ENCODE measurements at regions not wholly inside any gene's neighbourhood (a gene's known extent, or its start where the extent isn't known, plus 50 kb on each side); places are given as distances from the start of the nearest gene placed in this dataset.

DNA sequence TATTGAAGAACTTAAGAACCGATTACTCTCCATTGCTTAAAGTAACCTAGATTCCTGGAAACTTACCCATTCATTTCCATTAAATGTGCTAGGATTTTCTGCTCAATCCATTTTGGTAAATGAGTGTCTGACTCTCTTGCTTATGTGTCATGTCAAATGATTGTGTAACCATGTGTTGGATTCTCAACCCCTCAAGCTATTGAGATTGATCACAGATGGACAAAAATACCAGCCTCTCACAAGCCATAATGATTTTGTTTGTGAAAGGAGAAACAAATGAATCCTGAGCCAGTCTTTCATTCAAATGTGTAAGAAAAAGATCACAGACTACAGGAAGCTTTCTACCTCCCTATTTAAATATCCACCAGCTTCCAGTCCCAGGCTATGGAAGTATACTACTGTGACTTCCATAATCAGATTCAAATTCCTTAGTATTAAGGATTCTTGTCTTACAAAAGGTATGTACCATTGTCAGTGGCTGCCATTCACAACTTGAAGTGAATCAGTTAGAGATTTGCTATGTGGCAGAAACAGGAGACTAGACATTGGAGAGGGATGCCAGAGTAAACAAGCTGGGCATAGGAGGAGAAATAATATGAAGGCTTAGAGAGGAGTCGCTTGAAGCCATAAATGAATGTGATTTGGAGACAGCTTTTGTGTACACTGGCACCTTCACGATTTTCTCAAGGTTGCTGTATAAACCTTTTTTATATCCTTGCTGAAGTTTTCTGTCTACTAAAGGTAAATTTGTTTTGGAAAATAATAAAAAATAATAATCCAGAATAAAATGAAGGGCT, 498.5 kb upstream of the SETBP1 start:
- H2AK5ac ChIP-seq (ENCODE audit: low read length), result no peak overlapping the region
- no peak overlapping the region for H3K4me2 ChIP-seq (ENCODE audit: low read length)
- no peak overlapping the region for H4K8ac ChIP-seq (ENCODE audit: low read depth, low read length)
- H2BK12ac ChIP-seq (ENCODE audit: low read length), result no peak overlapping the region
- H3K4me1 ChIP-seq (ENCODE audit: control insufficient read depth in 1 of 2, insufficient read depth in 2 of 2, low read length in 2 of 2), result peaks cover 5 to 7% of the 10 kb centered on the region in 2 experiments
- H3K4me3 ChIP-seq (ENCODE audit: low read depth, low read length), result no peak overlapping the region
- H4K12ac ChIP-seq (ENCODE audit: low read depth, low read length), result no peak overlapping the region
- no peak overlapping the region for H2AFZ ChIP-seq (ENCODE audit: insufficient read depth, low read length, poor library complexity)
- peaks cover 5% of the 10 kb centered on the region for H3K79me1 ChIP-seq (ENCODE audit: low read length)
- H3K9me3 ChIP-seq (ENCODE audit: insufficient read depth, low read depth, low read length), result no peaks in the 10 kb centered on the region
- no peak overlapping the region for H3K27ac ChIP-seq (ENCODE audit: low read depth, low read length)
- H2BK120ac ChIP-seq (ENCODE audit: insufficient read depth, low read length, poor library complexity), result no peak overlapping the region
- no peak overlapping the region for H2BK5ac ChIP-seq (ENCODE audit: low read depth, low read length, poor library complexity)
- no peak overlapping the region for H3K9ac ChIP-seq (ENCODE audit: low read length)
- no peak overlapping the region for H3K4ac ChIP-seq (ENCODE audit: low read depth, low read length)
- no peak overlapping the region for H4K91ac ChIP-seq (ENCODE audit: low read depth, low read length)
- no peaks in the 10 kb centered on the region for H3K27me3 ChIP-seq (ENCODE audit: insufficient read depth, low read length)
- no peaks in the 10 kb centered on the region for H3K79me2 ChIP-seq (ENCODE audit: control insufficient read depth, insufficient read depth, low read length, poor library complexity)
- no peaks in the 10 kb centered on the region for H3K36me3 ChIP-seq (ENCODE audit: control insufficient read depth in 1 of 2, insufficient read depth in 2 of 2, low read length in 2 of 2)
- H3K18ac ChIP-seq (ENCODE audit: low read length), result no peak overlapping the region
- no peak overlapping the region for H3K23ac ChIP-seq (ENCODE audit: low read length)
- WGBS (ENCODE audit: extremely low coverage, insufficient coverage, insufficient read length), result no CpG with 5 or more reads among the region's 3 CpGs
- no peak overlapping the region for H3K14ac ChIP-seq (ENCODE audit: low read length)
- peak in 1 of 2 donors; percentile 70 for DNase-seq

DNA sequence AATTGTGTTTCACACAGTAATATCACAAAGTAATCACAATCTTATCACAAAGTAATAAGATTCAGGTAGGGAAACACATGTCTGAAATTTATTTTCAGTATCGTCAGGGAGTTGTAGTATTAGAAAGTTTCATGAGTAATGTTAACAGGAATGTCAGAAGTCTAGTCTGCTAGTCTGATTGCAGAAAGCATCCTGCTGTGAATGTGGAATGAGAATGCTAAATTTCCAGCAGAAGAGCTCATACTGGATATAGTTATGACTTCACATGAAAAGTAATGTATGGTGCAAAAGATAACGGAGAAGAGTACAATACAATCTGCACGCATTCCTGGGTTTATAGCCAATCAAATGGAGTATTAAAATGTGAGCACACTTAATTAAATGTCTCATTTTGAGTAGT, 494.7 kb upstream of the SETBP1 start:
- H2AK5ac ChIP-seq (ENCODE audit: low read length), result no peak overlapping the region
- H2BK12ac ChIP-seq (ENCODE audit: low read length), result no peak overlapping the region
- H4K91ac ChIP-seq (ENCODE audit: low read depth, low read length), result no peak overlapping the region
- no peak overlapping the region for H3K23ac ChIP-seq (ENCODE audit: low read length)
- no peaks in the 10 kb centered on the region for H3K36me3 ChIP-seq (ENCODE audit: control insufficient read depth in 1 of 2, insufficient read depth in 2 of 2, low read length in 2 of 2)
- H3K27me3 ChIP-seq (ENCODE audit: insufficient read depth, low read length), result no peaks in the 10 kb centered on the region
- H3K9me3 ChIP-seq (ENCODE audit: insufficient read depth, low read depth, low read length), result no peaks in the 10 kb centered on the region
- no peak overlapping the region for H3K9ac ChIP-seq (ENCODE audit: low read length)
- no peaks in the 10 kb centered on the region for H3K79me1 ChIP-seq (ENCODE audit: low read length)
- H3K14ac ChIP-seq (ENCODE audit: low read length), result no peak overlapping the region
- H2BK120ac ChIP-seq (ENCODE audit: insufficient read depth, low read length, poor library complexity), result no peak overlapping the region
- no peak overlapping the region for H4K12ac ChIP-seq (ENCODE audit: low read depth, low read length)
- H3K79me2 ChIP-seq (ENCODE audit: control insufficient read depth, insufficient read depth, low read length, poor library complexity), result no peaks in the 10 kb centered on the region
- H3K18ac ChIP-seq (ENCODE audit: low read length), result no peak overlapping the region
- no peak overlapping the region for H3K4me3 ChIP-seq (ENCODE audit: low read depth, low read length)
- no peak overlapping the region for H3K27ac ChIP-seq (ENCODE audit: low read depth, low read length)
- no peak overlapping the region for H2BK5ac ChIP-seq (ENCODE audit: low read depth, low read length, poor library complexity)
- no peak overlapping the region for H3K4me2 ChIP-seq (ENCODE audit: low read length)
- no CpG with 5 or more reads among the region's 3 CpGs for WGBS (ENCODE audit: extremely low coverage, insufficient coverage, insufficient read length)
- no peak overlapping the region for H3K4ac ChIP-seq (ENCODE audit: low read depth, low read length)
- no peak overlapping the region for H4K8ac ChIP-seq (ENCODE audit: low read depth, low read length)
- no peak overlapping the region for H2AFZ ChIP-seq (ENCODE audit: insufficient read depth, low read length, poor library complexity)
- no peaks in the 10 kb centered on the region for H3K4me1 ChIP-seq (ENCODE audit: control insufficient read depth in 1 of 2, insufficient read depth in 2 of 2, low read length in 2 of 2)
- DNase-seq, result peak; percentile 11 to 78

GRCh38 chr18:44187090-44187489, 493.6 kb upstream of the SETBP1 start:
- no peak for DNase-seq
- H2BK5ac ChIP-seq (ENCODE audit: low read depth, low read length, poor library complexity), result no peak overlapping the region
- no peak overlapping the region for H4K91ac ChIP-seq (ENCODE audit: low read depth, low read length)
- no peak overlapping the region for H2AFZ ChIP-seq (ENCODE audit: insufficient read depth, low read length, poor library complexity)
- no peaks in the 10 kb centered on the region for H3K9me3 ChIP-seq (ENCODE audit: insufficient read depth, low read depth, low read length)
- no peaks in the 10 kb centered on the region for H3K4me1 ChIP-seq (ENCODE audit: control insufficient read depth in 1 of 2, insufficient read depth in 2 of 2, low read length in 2 of 2)
- no peak overlapping the region for H3K18ac ChIP-seq (ENCODE audit: low read length)
- no peaks in the 10 kb centered on the region for H3K79me2 ChIP-seq (ENCODE audit: control insufficient read depth, insufficient read depth, low read length, poor library complexity)
- H3K36me3 ChIP-seq (ENCODE audit: control insufficient read depth in 1 of 2, insufficient read depth in 2 of 2, low read length in 2 of 2), result no peaks in the 10 kb centered on the region
- no peak overlapping the region for H3K4me3 ChIP-seq (ENCODE audit: low read depth, low read length)
- no CpG with 5 or more reads among the region's 2 CpGs for WGBS (ENCODE audit: extremely low coverage, insufficient coverage, insufficient read length)
- H2AK5ac ChIP-seq (ENCODE audit: low read length), result no peak overlapping the region
- no peak overlapping the region for H3K14ac ChIP-seq (ENCODE audit: low read length)
- H3K27ac ChIP-seq (ENCODE audit: low read depth, low read length), result no peak overlapping the region
- no peak overlapping the region for H4K8ac ChIP-seq (ENCODE audit: low read depth, low read length)
- no peak overlapping the region for H2BK120ac ChIP-seq (ENCODE audit: insufficient read depth, low read length, poor library complexity)
- H3K4ac ChIP-seq (ENCODE audit: low read depth, low read length), result no peak overlapping the region
- H3K4me2 ChIP-seq (ENCODE audit: low read length), result no peak overlapping the region
- H3K27me3 ChIP-seq (ENCODE audit: insufficient read depth, low read length), result no peaks in the 10 kb centered on the region
- H3K9ac ChIP-seq (ENCODE audit: low read length), result no peak overlapping the region
- no peak overlapping the region for H4K12ac ChIP-seq (ENCODE audit: low read depth, low read length)
- H2BK12ac ChIP-seq (ENCODE audit: low read length), result no peak overlapping the region
- H3K79me1 ChIP-seq (ENCODE audit: low read length), result no peaks in the 10 kb centered on the region
- H3K23ac ChIP-seq (ENCODE audit: low read length), result no peak overlapping the region

GRCh38 chr18:44195394-44196140, 485.1 kb upstream of the SETBP1 start:
- H3K27ac ChIP-seq (ENCODE audit: low read depth, low read length), result no peak overlapping the region
- H3K36me3 ChIP-seq (ENCODE audit: control insufficient read depth in 1 of 2, insufficient read depth in 2 of 2, low read length in 2 of 2), result no peaks in the 10 kb centered on the region
- WGBS (ENCODE audit: extremely low coverage, insufficient coverage, insufficient read length), result no CpG with 5 or more reads among the region's 4 CpGs
- no peak overlapping the region for H4K8ac ChIP-seq (ENCODE audit: low read depth, low read length)
- H3K79me2 ChIP-seq (ENCODE audit: control insufficient read depth, insufficient read depth, low read length, poor library complexity), result no peaks in the 10 kb centered on the region
- H3K4me3 ChIP-seq (ENCODE audit: low read depth, low read length), result no peak overlapping the region
- no peak overlapping the region for H2AK5ac ChIP-seq (ENCODE audit: low read length)
- no peak overlapping the region for H3K18ac ChIP-seq (ENCODE audit: low read length)
- no peak overlapping the region for H4K12ac ChIP-seq (ENCODE audit: low read depth, low read length)
- no peak overlapping the region for H3K4me2 ChIP-seq (ENCODE audit: low read length)
- no peak for DNase-seq
- no peak overlapping the region for H3K14ac ChIP-seq (ENCODE audit: low read length)
- no peak overlapping the region for H4K91ac ChIP-seq (ENCODE audit: low read depth, low read length)
- H2BK120ac ChIP-seq (ENCODE audit: insufficient read depth, low read length, poor library complexity), result no peak overlapping the region
- no peak overlapping the region for H3K4ac ChIP-seq (ENCODE audit: low read depth, low read length)
- no peaks in the 10 kb centered on the region for H3K9me3 ChIP-seq (ENCODE audit: insufficient read depth, low read depth, low read length)
- H2BK12ac ChIP-seq (ENCODE audit: low read length), result no peak overlapping the region
- no peaks in the 10 kb centered on the region for H3K79me1 ChIP-seq (ENCODE audit: low read length)
- H3K9ac ChIP-seq (ENCODE audit: low read length), result no peak overlapping the region
- H3K4me1 ChIP-seq (ENCODE audit: control insufficient read depth in 1 of 2, insufficient read depth in 2 of 2, low read length in 2 of 2), result peaks cover 0 to 5% of the 10 kb centered on the region in 2 experiments
- no peak overlapping the region for H3K23ac ChIP-seq (ENCODE audit: low read length)
- H2BK5ac ChIP-seq (ENCODE audit: low read depth, low read length, poor library complexity), result no peak overlapping the region
- H3K27me3 ChIP-seq (ENCODE audit: insufficient read depth, low read length), result no peaks in the 10 kb centered on the region
- H2AFZ ChIP-seq (ENCODE audit: insufficient read depth, low read length, poor library complexity), result no peak overlapping the region

Measured in trophoblast cell (in vitro differentiated cells and primary cell).